NAMALWA (cell line): ENCODE measurements at regions not wholly inside any gene's neighbourhood (a gene's known extent, or its start where the extent isn't known, plus 50 kb on each side); places are given as distances from the start of the nearest gene placed in this dataset.

ENCODE experiments used
- DNase-seq: peaks from one replicate; pipeline ENCODE4 v3.0.0-alpha.2; 2015; ENCODE audit warnings: low spot score

- no peak for DNase-seq
These were observed 129.9 kb upstream of the ZNF32 start for GRCh38 chr10:43778571-43778970.

DNA sequence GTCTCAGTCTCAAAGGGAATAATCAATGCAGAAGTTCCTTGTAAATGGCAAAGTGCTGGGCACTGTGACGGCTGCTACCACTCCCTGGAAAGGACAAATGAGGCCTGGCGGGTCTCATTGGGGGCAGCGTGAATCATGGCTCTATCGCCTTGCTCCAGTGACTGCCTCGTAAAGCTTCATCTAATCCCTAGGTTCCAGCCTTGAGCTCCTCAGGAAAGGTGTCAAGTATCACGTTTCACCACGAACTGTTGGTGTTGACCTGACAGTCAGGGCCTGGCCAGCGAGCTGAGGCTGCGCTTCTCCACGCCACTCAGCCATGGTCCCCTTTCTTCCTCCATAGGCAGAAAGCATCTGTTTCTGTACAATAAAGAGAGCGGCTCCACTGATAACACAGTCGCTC, 126.7 kb upstream of the ZNF32 start:
- no peak for DNase-seq

DNA sequence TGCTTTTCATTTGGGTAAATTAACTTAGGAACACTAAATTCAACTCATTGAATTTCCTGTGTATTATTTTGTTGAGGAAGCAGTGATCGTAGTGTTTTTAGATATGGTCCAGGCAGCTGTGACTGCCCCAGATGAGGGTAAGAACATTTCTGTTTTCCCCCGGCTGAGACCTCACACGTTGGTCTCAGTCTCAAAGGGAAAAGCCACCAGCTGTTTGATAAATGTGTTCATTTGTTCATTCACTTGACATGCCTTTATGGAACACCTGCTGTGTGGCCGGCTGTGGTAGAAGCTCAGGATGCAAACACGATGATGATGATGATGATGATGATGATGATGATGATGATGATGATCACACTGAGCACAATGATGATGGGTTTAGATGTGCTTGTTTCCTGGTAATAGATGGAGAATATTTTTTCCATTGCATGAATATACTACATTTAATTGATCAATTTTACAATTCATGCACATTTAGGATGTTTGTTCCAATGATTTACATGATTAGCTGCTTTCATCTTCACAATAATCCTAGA, 125.6 kb upstream of the ZNF32 start:
- DNase-seq, result no peak

DNA sequence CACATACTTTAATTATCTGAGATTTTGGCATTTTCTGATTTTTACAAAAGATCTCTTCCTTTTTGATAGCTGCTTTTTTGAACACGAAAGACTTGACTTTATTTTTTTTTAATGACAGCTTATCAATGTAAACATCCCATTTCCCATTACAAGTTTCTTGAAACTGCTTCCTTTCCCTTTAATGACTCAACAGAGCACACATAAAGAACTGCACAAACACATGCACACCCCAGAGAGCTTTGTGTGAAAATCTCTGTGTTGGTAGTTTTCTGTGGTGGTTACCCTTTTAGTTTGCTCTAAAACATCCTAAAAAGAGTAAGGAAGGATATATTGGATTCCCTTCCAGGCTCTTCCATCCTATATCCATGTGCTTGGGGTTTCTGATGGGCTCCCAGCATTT, 125.1 kb upstream of the ZNF32 start:
- DNase-seq, result no peak

- DNase-seq, result no peak
These were observed 123.5 kb upstream of the ZNF32 start for GRCh38 chr10:43772171-43772570.

GRCh38 chr10:43771675-43772074, 123.0 kb upstream of the ZNF32 start:
- no peak for DNase-seq

DNA sequence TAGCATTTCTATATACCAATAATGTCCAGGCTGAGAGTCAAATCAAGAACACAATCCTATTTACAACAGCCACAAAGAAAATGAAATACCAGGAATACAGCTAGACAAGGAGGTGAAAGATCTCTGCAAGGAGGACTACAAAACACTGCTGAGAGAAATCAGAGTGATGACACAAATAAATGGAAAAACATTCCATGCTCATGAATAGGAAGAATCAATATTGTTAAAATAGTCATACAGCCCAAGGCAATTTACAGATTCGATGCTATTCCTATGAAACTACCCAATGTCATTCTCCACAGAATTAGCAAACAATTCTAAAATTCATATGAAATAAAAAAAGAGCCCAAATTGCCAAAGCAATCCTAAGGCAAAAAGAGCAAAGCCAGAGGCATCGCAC, 116.8 kb upstream of the ZNF32 start:
- no peak for DNase-seq

- DNase-seq, result no peak
These were observed 115.2 kb upstream of the ZNF32 start for GRCh38 chr10:43763846-43764245.

GRCh38 chr10:43760514-43760913, 111.8 kb upstream of the ZNF32 start:
- DNase-seq, result no peak

DNA sequence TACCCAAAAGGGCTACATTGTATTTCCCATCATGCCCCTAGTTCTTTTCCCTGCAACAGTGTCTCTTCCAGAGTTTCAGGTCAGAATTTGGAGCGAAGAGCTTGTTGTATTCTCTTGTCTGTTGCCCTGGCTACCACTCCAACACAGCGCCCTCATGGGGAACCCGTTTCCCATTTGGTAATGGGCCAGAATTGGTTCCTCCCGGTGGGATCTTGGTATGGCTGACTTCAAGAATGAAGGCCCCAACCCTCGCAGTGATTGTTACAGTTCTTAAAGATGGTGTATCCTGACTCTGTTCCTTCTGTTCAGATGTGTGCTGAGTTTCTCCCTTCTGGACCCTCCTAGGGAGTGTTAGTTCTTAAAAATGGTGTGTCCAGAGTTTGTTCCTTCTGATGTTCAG, 110.5 kb upstream of the ZNF32 start:
- DNase-seq, result no peak

GRCh38 chr10:43756341-43756740, 107.7 kb upstream of the ZNF32 start:
- no peak for DNase-seq

- no peak for DNase-seq
These were observed 106.0 kb upstream of the ZNF32 start for GRCh38 chr10:43754569-43755260.

- no peak for DNase-seq
These were observed 104.8 kb upstream of the ZNF32 start for GRCh38 chr10:43753397-43754061.

GRCh38 chr10:43752682-43753081, 104.0 kb upstream of the ZNF32 start:
- DNase-seq, result no peak

DNA sequence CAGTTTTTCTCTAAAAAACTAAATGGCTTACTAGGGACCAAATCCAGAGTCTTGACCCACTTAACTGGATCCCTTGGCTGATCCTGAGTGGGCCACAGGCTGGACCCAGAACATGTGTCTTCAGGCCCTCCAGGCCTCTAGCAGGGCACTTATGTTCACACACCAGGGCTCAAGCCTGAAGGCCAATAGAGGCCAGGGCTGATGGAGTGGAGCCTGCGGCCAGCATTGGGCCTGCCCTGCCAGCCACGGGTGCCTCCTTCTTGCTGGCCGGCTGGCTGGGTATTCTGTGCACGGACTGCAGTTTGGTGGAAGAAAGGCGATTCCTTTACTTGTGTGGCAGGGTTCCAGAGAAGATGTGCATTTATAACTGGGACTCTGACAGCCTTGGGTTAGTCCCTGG, 103.0 kb upstream of the ZNF32 start:
- DNase-seq, result no peak

- no peak for DNase-seq
These were observed 101.4 kb upstream of the ZNF32 start for GRCh38 chr10:43749940-43750552.

DNA sequence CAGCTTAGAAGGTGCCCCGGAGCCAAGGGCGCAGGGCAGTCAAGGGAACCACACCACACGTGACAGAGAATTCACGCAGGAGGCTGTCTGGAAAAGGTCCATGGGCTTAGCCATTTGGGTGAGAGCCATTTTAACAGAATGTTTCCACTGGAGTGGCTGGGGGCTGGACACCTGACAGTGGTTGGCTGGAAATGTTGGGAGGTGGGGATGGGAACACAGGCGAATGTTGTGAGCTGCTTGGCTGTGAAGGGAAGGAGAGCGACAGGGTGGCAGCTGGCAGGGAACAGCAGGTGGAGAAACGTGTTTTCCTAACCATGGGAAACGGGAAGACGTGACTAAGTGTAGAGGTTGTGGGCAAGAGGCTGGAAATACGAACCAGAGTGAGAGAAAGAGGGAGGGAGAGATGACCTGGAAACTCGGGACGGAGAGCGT, 100.5 kb upstream of the ZNF32 start:
- DNase-seq, result no peak

- no peak for DNase-seq
These were observed 99.9 kb upstream of the ZNF32 start for GRCh38 chr10:43748560-43748959.

DNA sequence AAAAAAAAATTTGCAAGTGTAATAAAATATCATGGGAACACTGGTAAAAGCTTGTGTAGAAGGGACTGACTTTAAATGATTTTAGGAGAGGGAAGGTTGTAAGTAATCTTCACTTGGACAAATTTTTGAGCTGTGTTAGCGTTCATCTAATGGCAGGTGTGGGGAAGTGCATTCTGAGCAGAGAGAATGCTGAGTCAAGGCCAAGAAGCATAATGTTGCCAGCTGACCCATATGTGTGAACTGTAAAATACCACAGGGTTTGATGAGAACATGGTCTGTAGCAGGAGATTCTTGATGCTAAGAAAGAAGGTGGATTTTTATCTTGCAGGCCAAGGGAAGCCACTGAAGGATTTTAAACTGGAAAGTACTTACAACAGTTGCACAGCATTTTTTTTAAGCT, 98.2 kb upstream of the ZNF32 start:
- DNase-seq, result no peak

- DNase-seq, result no peak
These were observed 90.5 kb upstream of the ZNF32 start for GRCh38 chr10:43739161-43739560.

GRCh38 chr10:43737003-43737402, 88.3 kb upstream of the ZNF32 start:
- no peak for DNase-seq

GRCh38 chr10:43735907-43736306, 87.2 kb upstream of the ZNF32 start:
- DNase-seq, result no peak

- no peak for DNase-seq
These were observed 86.0 kb upstream of the ZNF32 start for GRCh38 chr10:43734716-43735115.
